ENCODE measurements at regions not wholly inside any gene's neighbourhood (a gene's known extent, or its start where the extent isn't known, plus 50 kb on each side); places are given as distances from the start of the nearest gene placed in this dataset.

- DNase-seq, result no peak
These were observed 903.1 kb downstream of the BCL11B start for GRCh38 chr14:98368916-98369315.

- DNase-seq, result no peak
These were observed 902.7 kb downstream of the BCL11B start for GRCh38 chr14:98369344-98369743.

GRCh38 chr14:98370352-98370751, 901.6 kb downstream of the BCL11B start:
- no peak for DNase-seq

GRCh38 chr14:98371141-98371540, 900.9 kb downstream of the BCL11B start:
- no peak for DNase-seq

GRCh38 chr14:98374136-98374535, 897.9 kb downstream of the BCL11B start:
- no peak for DNase-seq

- no peak for DNase-seq
These were observed 896.4 kb downstream of the BCL11B start for GRCh38 chr14:98375566-98375965.

- no peak for DNase-seq
These were observed 892.2 kb downstream of the BCL11B start for GRCh38 chr14:98379830-98380229.

- DNase-seq, result no peak
These were observed 889.3 kb downstream of the BCL11B start for GRCh38 chr14:98382662-98383061.

- DNase-seq, result no peak
These were observed 886.1 kb downstream of the BCL11B start for GRCh38 chr14:98385851-98386250.

GRCh38 chr14:98391061-98391460, 880.9 kb downstream of the BCL11B start:
- no peak for DNase-seq

GRCh38 chr14:98393527-98393926, 878.5 kb downstream of the BCL11B start:
- DNase-seq, result no peak

- DNase-seq, result no peak
These were observed 867.2 kb downstream of the BCL11B start for GRCh38 chr14:98404811-98405210.

GRCh38 chr14:98408024-98408555, 863.9 kb downstream of the BCL11B start:
- DNase-seq, result no peak

- no peak for DNase-seq
These were observed 863.3 kb downstream of the BCL11B start for GRCh38 chr14:98408713-98409112.

GRCh38 chr14:98411154-98411553, 860.8 kb downstream of the BCL11B start:
- DNase-seq, result no peak

GRCh38 chr14:98412431-98412830, 859.6 kb downstream of the BCL11B start:
- no peak for DNase-seq

GRCh38 chr14:98415766-98416165, 856.2 kb downstream of the BCL11B start:
- DNase-seq, result no peak

- no peak for DNase-seq
These were observed 855.0 kb downstream of the BCL11B start for GRCh38 chr14:98417001-98417400.

- no peak for DNase-seq
These were observed 843.5 kb downstream of the BCL11B start for GRCh38 chr14:98428483-98428994.

- no peak for DNase-seq
These were observed 838.6 kb downstream of the BCL11B start for GRCh38 chr14:98433436-98433835.

GRCh38 chr14:98437113-98437512, 834.9 kb downstream of the BCL11B start:
- DNase-seq, result no peak

GRCh38 chr14:98444077-98444476, 827.9 kb downstream of the BCL11B start:
- no peak for DNase-seq

GRCh38 chr14:98445718-98446117, 826.3 kb downstream of the BCL11B start:
- no peak for DNase-seq

- DNase-seq, result no peak
These were observed 825.5 kb downstream of the BCL11B start for GRCh38 chr14:98446508-98446907.

- DNase-seq, result no peak
These were observed 815.8 kb downstream of the BCL11B start for GRCh38 chr14:98456231-98456630.
